Fibroblast of pulmonary artery (primary cell): ENCODE measurements at regions not wholly inside any gene's neighbourhood (a gene's known extent, or its start where the extent isn't known, plus 50 kb on each side); places are given as distances from the start of the nearest gene placed in this dataset.

ENCODE experiments used
- DNase-seq: peaks from one replicate; pipeline ENCODE4 v3.0.0-alpha.2; 2010; ENCODE audit warnings: low read depth
- H3K4me3 ChIP-seq: replicated peaks from 2 replicates; pipeline ENCODE4 v1.5.1; 2011; ENCODE audit warnings: low read depth, mild to moderate bottlenecking, control low read depth, low read length, moderate library complexity
- TF ChIP-seq, protein P1 (sequence below): IDR thresholded peaks from 2 replicates; pipeline ENCODE4 v1.5.1; 2011; ENCODE audit warnings: mild to moderate bottlenecking, control low read depth, low read length, inconsistent platforms; ENCODE audit errors: missing control alignments

DNA sequence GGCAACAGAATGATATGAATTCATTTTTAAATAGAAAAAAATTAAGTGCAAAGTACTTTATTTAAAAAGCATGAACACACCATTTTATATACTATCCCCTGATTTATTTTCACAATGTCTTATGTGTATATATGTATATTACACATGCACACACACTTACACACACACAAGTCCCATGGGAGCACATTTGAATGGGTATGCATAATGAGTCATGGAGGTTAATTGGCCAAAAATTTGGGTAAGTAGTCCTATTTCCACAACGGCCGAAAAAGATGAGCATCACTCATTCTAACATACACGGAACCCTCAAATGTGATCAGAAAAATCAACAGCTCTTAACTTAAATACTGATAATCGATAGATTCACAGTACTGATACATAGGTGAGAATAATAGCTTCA lies 97.4 kb upstream of the NABP1 start:
- DNase-seq = no peak
- H3K4me3 ChIP-seq = no peak overlapping the region
- TF ChIP-seq, protein P1, sequence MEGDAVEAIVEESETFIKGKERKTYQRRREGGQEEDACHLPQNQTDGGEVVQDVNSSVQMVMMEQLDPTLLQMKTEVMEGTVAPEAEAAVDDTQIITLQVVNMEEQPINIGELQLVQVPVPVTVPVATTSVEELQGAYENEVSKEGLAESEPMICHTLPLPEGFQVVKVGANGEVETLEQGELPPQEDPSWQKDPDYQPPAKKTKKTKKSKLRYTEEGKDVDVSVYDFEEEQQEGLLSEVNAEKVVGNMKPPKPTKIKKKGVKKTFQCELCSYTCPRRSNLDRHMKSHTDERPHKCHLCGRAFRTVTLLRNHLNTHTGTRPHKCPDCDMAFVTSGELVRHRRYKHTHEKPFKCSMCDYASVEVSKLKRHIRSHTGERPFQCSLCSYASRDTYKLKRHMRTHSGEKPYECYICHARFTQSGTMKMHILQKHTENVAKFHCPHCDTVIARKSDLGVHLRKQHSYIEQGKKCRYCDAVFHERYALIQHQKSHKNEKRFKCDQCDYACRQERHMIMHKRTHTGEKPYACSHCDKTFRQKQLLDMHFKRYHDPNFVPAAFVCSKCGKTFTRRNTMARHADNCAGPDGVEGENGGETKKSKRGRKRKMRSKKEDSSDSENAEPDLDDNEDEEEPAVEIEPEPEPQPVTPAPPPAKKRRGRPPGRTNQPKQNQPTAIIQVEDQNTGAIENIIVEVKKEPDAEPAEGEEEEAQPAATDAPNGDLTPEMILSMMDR = no peak

DNA sequence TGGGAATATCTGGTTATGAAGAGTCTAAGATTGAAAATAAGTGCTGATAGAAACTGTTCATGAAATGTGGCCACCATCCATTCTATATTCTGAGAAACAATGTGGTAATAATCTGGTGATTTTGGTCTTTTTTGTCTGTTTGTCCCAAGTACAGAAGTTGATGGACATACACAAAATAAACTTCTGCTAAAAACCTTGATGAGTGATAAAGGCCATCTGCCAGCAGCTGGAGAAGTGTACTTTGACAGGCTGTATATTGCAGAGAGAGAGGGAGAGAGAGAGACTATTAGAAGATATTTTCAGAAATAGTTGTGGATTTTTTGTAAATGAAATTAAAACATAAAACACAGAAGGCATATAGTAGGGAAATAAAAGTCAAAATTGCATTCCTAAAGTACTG lies 96.9 kb upstream of the NABP1 start:
- no peak for DNase-seq
- no peak overlapping the region for H3K4me3 ChIP-seq
- TF ChIP-seq, protein P1 = no peak

DNA sequence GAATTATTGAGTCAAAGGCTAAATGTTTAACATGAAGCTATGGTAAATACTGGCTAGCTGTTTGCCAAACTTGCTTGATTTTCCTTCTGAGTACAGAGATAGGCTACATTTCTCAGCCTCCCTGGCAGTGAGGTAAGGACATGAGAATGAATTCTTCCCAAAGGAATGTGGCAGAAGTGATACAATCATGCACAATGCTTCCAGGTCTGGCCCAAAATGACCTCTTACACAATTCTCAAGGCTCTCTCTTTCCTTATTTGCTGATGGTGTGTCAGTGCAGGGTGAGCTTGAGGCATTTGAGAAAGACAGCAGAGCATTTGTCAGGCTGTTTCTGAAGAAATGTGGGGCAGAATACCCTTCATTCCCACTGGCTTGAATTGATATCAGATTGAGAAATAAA lies 95.6 kb upstream of the NABP1 start:
- peak; percentile 83 for DNase-seq
- TF ChIP-seq, protein P1 = no peak
- H3K4me3 ChIP-seq = no peak overlapping the region

DNA sequence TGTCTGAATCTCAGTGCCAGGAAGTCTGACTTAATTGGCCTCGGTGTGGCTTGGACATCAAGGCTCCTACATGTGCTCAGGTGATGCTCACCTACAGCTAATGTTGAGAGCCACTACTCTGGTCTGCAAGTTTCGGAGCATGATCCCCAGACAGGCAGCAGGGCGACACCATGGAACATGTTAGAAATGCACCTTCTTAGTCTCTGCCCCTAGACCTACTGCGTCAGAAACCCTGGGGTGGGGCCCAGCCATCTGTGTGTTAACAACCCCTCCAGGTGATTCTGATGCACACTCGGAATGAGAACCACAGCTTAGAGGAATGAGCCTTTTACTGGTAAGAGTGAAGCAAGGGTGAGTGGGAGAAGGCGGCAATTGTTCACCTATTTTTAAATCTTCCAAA lies 86.9 kb upstream of the NABP1 start:
- no peak overlapping the region for H3K4me3 ChIP-seq
- TF ChIP-seq, protein P1 = no peak
- no peak for DNase-seq

DNA sequence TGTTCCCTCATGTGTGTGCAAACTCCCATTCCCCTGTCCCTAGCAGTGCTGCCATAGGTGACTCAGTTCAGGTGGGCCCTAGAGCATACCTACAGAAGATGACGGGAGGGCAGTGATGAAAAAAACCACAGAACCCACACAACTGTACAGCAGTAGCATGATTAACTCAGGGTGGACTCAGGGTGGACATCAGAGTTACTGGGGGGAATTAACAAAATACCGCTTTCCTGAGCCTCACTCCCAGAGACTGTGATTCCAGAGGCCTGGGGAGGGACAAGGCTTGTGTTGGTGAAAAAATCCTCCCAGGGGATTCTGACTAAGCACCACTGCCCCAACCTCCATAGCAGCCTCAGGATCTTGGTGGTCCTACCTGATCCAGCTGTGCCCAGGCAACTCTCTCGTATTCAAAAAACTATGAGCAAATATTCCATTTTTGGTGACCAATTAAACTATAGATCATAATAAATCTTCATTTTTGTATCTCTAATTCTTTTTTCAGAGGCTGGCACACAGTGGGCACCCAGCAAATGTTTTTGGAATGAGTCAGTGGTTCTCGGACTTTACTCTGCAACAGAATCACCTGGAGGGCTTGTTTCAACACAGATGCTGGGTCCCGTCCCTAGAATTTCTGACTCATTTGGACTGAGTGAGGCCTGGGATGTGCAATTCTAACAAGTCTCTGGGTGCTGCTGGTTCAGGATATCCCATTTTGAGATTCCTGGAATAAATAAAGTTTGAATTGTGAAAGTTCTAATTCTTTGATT lies 84.1 kb upstream of the NABP1 start:
- TF ChIP-seq, protein P1 = no peak
- peak; percentile 39 for DNase-seq
- H3K4me3 ChIP-seq = no peak overlapping the region

DNA sequence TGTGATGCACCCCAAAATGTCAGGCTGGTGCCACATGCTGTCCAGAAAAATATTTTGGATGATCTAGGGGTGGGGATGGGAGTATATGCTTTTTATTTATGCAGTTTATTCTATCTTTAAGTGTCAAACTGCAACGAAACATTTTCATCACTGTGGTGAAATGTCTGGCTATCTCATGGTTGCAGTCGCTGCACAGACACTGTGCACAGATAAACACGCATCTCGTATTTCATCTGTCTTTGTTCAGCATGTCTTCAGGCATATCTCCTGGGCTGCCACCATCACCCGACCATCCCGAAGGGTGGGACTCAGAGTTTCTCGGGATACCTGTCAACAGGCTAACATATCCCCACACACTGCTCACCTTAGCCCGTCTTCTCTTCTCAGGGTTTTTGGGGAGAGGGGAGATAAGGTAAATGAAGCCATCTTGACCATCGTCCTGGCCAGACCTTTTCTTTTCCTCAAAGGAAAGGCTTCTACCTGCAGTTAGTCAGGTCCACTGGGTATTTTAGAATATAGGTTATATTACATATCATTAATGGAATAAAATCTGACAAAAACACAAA lies 80.7 kb upstream of the NABP1 start:
- no peak overlapping the region for H3K4me3 ChIP-seq
- TF ChIP-seq, protein P1 = no peak
- DNase-seq = no peak

DNA sequence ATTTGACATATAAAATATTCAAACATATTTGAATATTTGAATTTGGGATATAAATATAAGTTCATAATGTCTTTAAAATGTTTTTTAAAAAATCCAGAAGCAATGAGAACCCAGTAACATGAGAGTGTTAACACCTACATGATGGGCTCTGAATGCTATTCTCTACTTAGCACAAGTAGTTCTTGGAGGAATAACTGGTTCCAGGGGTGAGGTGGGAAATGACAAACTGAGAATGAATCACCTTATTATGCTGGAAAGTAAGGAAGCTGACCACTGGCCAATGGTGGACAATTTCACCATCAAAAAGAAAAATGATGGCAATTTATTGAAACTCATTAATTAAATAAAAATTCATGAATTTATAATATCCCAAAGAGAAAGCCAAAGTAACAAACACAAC lies 79.6 kb upstream of the NABP1 start:
- no peak for DNase-seq
- no peak overlapping the region for H3K4me3 ChIP-seq
- TF ChIP-seq, protein P1 = no peak
